ENCODE measurements at regions not wholly inside any gene's neighbourhood (a gene's known extent, or its start where the extent isn't known, plus 50 kb on each side); places are given as distances from the start of the nearest gene placed in this dataset.

- DNase-seq (ENCODE audit: low read depth): no peak
These were observed 233.9 kb upstream of the ZBTB20 start for GRCh38 chr3:115380883-115381572.

GRCh38 chr3:115381573-115381912 is 234.5 kb upstream of the ZBTB20 start:
- no peak overlapping the region for H3K4me3 ChIP-seq (ENCODE audit: low read depth, low read length)
- DNase-seq (ENCODE audit: low read depth): no peak
- TF ChIP-seq CTCF (IDR thresholded peaks at IDR 0.05; ENCODE audit: insufficient read depth, low read depth, low read length, missing control alignments): no peak

More at GRCh38 chr3:115380883-115381572, 233.9 kb upstream of the ZBTB20 start:
- H3K4me3 ChIP-seq (ENCODE audit: low read depth, low read length): no peak overlapping the region
- TF ChIP-seq CTCF (IDR thresholded peaks at IDR 0.05; ENCODE audit: insufficient read depth, low read depth, low read length, missing control alignments): peak; percentile 13

- no peak for TF ChIP-seq CTCF (IDR thresholded peaks at IDR 0.05; ENCODE audit: insufficient read depth, low read depth, low read length, missing control alignments)
- DNase-seq (ENCODE audit: low read depth): no peak
- H3K4me3 ChIP-seq (ENCODE audit: low read depth, low read length): no peak overlapping the region
These were observed 234.8 kb upstream of the ZBTB20 start for GRCh38 chr3:115381931-115382330.

- H3K4me3 ChIP-seq (ENCODE audit: low read depth, low read length): no peak overlapping the region
- TF ChIP-seq CTCF (IDR thresholded peaks at IDR 0.05; ENCODE audit: insufficient read depth, low read depth, low read length, missing control alignments): no peak
- no peak for DNase-seq (ENCODE audit: low read depth)
These were observed 237.3 kb upstream of the ZBTB20 start for GRCh38 chr3:115384381-115384780.

- TF ChIP-seq CTCF (IDR thresholded peaks at IDR 0.05; ENCODE audit: insufficient read depth, low read depth, low read length, missing control alignments): no peak
- DNase-seq (ENCODE audit: low read depth): no peak
- no peak overlapping the region for H3K4me3 ChIP-seq (ENCODE audit: low read depth, low read length)
These were observed 237.3 kb upstream of the GAP43 start for GRCh38 chr3:115385774-115386730.

GRCh38 chr3:115388166-115388565 is 235.1 kb upstream of the GAP43 start:
- DNase-seq (ENCODE audit: low read depth): no peak

More at GRCh38 chr3:115388166-115388565, 235.1 kb upstream of the GAP43 start:
- no peak overlapping the region for H3K4me3 ChIP-seq (ENCODE audit: low read depth, low read length)
- no peak for TF ChIP-seq CTCF (IDR thresholded peaks at IDR 0.05; ENCODE audit: insufficient read depth, low read depth, low read length, missing control alignments)

All from GM12865 (cell line).